Hepatocyte (in vitro differentiated cells): ENCODE measurements at regions not wholly inside any gene's neighbourhood (a gene's known extent, or its start where the extent isn't known, plus 50 kb on each side); places are given as distances from the start of the nearest gene placed in this dataset.

Experiments
- CTCF ChIP-seq: fragments of 200-600 bp; sonication (generic); IDR thresholded peaks from 2 replicates; pipeline ENCODE4 v1.5.1; 2016; ENCODE audit warnings: antibody characterized with exemption, mild to moderate bottlenecking; ENCODE audit not compliant: poor library complexity
- EZH2phosphoT487 ChIP-seq: fragments of 200-600 bp; sonication (generic); IDR thresholded peaks from one replicate; pipeline ENCODE4 v1.6.1; 2018; ENCODE audit warnings: antibody characterized with exemption, mild to moderate bottlenecking, low read depth, moderate library complexity; ENCODE audit not compliant: unreplicated experiment, severe bottlenecking

GRCh38 chr16:5451641-5452040, 354.0 kb upstream of the EEF2KMT start:
- TF ChIP-seq CTCF (no peak), EZH2phosphoT487 (no peak)
